ENCODE measurements at regions not wholly inside any gene's neighbourhood (a gene's known extent, or its start where the extent isn't known, plus 50 kb on each side); places are given as distances from the start of the nearest gene placed in this dataset.

GRCh38 chr18:76654577-76654976 lies 159.5 kb upstream of the ZNF516 start:
- TF ChIP-seq, protein P1, sequence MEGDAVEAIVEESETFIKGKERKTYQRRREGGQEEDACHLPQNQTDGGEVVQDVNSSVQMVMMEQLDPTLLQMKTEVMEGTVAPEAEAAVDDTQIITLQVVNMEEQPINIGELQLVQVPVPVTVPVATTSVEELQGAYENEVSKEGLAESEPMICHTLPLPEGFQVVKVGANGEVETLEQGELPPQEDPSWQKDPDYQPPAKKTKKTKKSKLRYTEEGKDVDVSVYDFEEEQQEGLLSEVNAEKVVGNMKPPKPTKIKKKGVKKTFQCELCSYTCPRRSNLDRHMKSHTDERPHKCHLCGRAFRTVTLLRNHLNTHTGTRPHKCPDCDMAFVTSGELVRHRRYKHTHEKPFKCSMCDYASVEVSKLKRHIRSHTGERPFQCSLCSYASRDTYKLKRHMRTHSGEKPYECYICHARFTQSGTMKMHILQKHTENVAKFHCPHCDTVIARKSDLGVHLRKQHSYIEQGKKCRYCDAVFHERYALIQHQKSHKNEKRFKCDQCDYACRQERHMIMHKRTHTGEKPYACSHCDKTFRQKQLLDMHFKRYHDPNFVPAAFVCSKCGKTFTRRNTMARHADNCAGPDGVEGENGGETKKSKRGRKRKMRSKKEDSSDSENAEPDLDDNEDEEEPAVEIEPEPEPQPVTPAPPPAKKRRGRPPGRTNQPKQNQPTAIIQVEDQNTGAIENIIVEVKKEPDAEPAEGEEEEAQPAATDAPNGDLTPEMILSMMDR (IDR thresholded peaks at IDR 0.05): no peak
- no peak for TF ChIP-seq POLR2A (IDR thresholded peaks at IDR 0.05)

All from right lobe of liver (tissue), 4 donors.